ENCODE measurements at regions not wholly inside any gene's neighbourhood (a gene's known extent, or its start where the extent isn't known, plus 50 kb on each side); places are given as distances from the start of the nearest gene placed in this dataset.

DNA sequence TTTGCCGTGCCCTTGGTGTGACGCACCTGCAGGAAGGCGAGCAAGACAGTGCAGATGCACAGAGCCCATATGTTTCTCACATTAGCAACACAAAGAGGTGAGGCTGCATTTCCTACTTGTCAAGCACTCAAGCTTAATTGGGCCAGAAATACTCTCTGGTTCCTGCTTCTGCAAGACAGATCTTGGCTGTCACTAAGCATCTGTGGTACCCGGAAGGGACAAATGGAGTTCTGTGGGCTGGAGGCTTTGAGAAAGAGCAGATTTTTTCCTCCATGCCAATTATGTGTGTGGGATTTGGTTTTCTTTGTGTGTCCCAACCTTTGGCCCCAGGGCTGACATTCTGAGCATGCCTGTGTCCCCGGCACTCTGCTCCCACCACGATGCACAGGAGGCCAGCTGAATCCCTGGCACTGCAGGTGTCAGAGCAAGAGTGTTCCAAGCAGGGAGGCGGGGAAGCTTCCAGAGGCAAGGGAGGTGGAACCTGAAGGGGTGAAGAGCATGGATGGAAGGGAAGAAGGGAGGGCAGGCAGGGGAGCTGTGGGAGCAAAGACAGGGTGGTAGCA lies 52.0 kb upstream of the STUM start:
- intact Hi-C loops (cut with DNase I): no loop called here
- no peak for DNase-seq (ENCODE audit: low spot score in 2 of 2)
- Histone ChIP-seq H3K27me3 (no peaks in the 10 kb centered on the region), H3K27ac (no peak overlapping the region), H3K4me1 (no peaks in the 10 kb centered on the region), H3K4me3 (no peak overlapping the region), H3K36me3 (no peaks in the 10 kb centered on the region), H3K9me3 (no peaks in the 10 kb centered on the region)
- TF ChIP-seq CTCF (IDR thresholded peaks at IDR 0.05): no peak

GRCh38 chr1:226497276-226497833 lies 51.2 kb upstream of the STUM start:
- peak in 1 of 2 donors; percentile 34 for DNase-seq (ENCODE audit: low spot score in 2 of 2)
- intact Hi-C loops (cut with DNase I): no loop called here
- Histone ChIP-seq H3K9me3 (no peaks in the 10 kb centered on the region), H3K27me3 (no peaks in the 10 kb centered on the region), H3K4me1 (no peaks in the 10 kb centered on the region), H3K27ac (no peak overlapping the region), H3K36me3 (no peaks in the 10 kb centered on the region), H3K4me3 (no peak overlapping the region)
- no peak for TF ChIP-seq CTCF (IDR thresholded peaks at IDR 0.05)

GRCh38 chr1:226497991-226498639 lies 50.4 kb upstream of the STUM start:
- no peak for TF ChIP-seq CTCF (IDR thresholded peaks at IDR 0.05)
- H3K9me3 ChIP-seq: no peaks in the 10 kb centered on the region
- DNase-seq (ENCODE audit: low spot score in 2 of 2): peak in 1 of 2 donors; percentile 42
- H3K27me3 ChIP-seq: no peaks in the 10 kb centered on the region
- H3K4me1 ChIP-seq: no peaks in the 10 kb centered on the region
- H3K27ac ChIP-seq: no peak overlapping the region
- no peak overlapping the region for H3K4me3 ChIP-seq
- intact Hi-C loops (cut with DNase I): no loop called here
- H3K36me3 ChIP-seq: no peaks in the 10 kb centered on the region

DNA sequence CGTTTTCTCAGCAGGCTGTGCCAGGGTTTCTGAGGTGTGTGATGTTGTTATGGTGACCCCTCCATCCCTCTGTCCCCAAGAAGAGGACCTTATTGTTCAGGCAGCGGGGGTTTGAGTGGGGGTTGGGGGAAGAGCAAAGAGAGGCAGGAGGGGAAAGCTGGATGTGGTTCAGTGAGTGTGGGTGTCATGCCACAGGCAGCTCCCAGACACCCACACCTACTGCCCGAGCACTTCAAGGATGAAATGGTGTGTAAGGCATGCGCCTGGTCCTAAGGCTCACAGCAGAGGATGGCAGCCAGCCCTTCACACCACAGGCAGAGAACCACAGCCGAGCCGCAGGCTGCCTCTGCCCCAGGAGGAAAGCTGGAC lies 49.9 kb upstream of the STUM start:
- Histone ChIP-seq H3K4me3 (no peak overlapping the region), H3K4me1 (no peaks in the 10 kb centered on the region), H3K36me3 (no peaks in the 10 kb centered on the region), H3K27ac (no peak overlapping the region), H3K9me3 (no peaks in the 10 kb centered on the region), H3K27me3 (no peaks in the 10 kb centered on the region)
- intact Hi-C loops (cut with DNase I): no loop called here
- no peak for TF ChIP-seq CTCF (IDR thresholded peaks at IDR 0.05)
- DNase-seq (ENCODE audit: low spot score in 2 of 2): no peak
